ENCODE measurements at regions not wholly inside any gene's neighbourhood (a gene's known extent, or its start where the extent isn't known, plus 50 kb on each side); places are given as distances from the start of the nearest gene placed in this dataset.
"Not testable (repeated sequence)": the region's sequence is repeated elsewhere in the genome, so short reads cannot be mapped to it uniquely, and the experiment has no call there.

DNA sequence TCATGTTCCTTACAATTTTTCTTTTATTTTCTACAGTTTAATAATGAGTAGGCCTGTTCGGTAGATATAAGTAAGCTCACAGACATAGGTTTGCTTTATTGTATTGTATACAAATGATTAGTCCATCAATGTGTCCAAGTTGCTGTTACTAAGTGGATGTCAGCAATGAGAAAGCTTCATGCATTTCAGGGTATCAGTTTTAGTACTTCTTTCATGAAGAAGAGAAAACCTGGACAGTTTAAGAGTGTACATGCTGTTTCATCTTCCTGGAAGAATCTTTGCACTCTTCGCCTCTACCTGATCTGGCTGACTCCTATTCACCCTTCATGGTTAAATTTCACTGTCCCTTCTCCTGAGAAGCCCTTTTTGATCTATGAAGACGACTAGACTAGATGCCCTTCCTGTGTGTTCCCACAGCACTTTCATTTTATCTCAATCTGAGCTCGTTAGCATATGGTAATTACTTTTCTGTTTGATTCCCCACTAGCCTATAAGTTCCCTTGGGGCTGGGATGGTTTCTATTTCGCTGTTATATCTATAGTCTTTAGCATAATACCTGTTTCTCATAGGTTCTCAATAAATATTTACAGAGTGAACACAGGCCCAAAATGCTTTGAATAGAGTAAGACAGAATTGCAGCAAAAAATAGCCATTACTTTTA is 70.7 kb downstream of the CETN3 start:
- DNase-seq: no peak

DNA sequence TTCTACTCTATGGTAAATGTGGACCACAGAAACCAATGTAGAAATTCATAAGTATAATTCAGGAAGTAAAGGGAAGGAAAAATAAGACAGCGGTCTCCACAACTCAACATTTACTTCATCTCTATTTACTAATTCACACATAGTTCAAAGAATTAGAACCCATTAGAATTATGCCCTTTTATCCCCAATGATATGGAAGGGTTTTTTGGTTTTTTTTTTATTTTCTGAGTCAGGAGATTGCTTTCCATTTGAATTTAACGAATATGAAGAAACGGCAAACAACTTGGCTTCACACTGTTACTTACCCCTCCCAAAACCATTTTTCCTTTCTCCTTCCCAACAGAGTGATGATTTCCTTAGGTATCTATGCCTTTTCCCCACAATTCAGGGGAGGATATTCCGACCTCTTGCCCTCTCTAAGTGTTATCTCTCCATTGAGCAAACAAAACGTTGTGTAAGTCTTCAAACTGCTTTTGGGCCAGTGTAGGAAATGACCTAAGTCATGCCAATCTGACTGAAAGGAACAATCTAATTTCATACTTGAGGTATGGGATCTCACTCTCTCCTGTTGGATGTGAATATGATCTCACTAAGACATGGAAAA is 72.0 kb downstream of the CETN3 start:
- DNase-seq: no peak

DNA sequence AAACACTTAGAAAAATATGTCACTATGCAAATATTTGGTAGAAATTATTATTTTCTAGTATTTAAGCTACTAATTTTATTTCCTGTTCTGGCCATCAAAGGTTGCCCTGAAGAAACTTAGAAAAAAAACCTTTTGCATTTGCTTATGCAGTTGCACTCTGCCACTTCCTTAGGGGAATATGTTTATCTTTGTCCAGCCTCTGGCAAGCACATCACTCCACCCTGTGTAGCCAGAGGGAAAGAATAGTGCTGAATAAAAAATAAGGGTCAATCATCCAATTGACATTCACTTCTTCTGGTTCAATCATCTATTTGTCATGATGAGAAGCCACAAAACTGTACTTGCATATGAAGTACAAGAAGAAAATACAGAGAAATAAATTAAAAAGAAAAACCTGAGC is 72.8 kb downstream of the CETN3 start:
- no peak for DNase-seq

DNA sequence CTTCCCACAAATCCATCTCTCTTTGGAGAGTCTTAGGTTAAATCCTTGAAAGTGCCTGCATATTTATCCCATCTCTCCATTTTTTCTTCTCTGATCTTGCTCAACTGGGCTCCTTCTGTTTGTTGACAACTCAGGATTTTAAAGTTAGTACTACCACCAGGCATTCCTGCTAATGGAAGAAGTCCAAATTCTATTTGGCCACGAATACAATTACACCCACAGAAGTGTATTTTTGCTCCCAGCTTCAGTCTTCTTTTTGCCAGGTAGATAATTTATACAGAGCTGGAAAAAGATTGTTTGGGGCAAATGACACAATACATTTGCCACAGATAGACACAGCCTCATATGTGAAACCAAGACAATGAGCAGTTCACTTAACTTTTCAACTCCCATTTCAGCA is 74.8 kb downstream of the CETN3 start:
- no peak for DNase-seq

DNA sequence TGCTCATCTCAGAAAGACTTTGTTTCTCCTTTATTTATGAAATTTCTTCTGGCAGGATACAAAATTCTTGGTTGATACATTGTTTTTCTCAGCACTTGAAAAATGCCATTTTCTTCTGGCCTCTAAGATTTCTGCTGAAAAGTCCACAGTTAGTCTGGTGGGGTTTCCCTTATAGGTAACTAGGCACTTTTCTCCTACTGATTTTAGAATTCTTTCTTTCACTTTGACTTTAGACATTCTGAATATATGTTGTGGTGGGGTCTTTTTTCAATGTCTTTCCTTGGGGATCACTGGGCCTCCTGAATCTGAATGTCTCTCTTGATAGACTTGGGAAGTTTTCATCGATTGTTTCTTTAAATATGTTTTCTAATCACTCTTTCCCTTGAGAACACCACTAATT is 79.6 kb downstream of the CETN3 start:
- no peak for DNase-seq

DNA sequence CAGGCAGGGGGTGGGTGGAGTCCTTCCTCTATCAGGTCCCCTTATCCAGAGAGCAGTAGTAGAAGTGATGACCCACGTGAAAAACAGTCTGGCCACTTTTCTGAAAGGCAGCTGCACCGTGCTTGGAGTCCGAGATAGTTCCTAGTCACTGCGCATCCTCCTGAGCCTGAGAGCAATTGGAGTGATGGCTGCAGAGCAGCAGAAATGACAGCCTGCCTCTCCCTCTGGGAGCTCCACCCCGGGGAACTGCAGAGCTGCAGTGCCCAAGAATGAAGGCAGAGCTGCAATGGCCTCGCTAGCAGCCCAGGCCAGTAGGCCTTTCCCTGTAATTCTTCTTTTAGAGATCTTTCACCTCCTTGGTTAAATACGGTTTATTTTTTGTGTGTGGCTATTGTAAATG is 82.6 kb downstream of the CETN3 start:
- DNase-seq: no peak

DNA sequence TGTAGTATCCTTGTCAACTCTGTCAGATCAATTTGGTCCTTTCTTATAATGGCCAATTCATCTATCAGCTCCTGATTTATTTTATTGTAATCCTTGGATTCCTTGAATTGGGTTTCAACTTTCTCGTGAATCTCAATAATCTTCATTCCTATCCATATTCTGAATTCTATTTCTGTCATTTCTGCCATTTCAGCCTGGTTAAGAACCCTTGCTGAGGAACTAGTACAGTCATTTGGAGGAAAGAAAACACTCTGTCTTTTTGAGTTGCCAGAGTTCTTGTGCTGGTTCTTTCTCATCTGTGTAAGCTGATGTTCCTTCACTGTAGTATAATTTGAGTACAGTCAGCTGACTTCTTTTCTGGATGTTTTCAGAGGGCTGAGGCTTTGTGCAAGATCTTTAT is 84.5 kb downstream of the CETN3 start:
- no peak for DNase-seq

DNA sequence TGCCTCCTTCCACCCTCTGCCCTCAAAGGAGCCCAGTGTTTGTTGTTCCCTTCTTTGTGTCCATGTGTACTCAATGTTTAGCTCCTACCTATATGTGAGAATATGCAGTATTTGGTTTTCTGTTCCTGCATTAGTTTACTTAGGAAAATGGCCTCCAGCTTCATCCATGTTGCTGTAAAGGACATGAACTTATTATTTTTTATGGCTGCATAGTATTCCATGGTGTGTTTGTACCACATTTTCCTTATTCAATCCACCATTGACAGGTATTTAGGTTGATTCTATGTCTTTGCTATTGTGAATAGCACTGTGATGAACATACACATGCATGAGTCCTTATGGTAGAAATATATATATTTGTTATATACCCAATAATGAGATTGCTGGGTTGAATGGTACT is 89.2 kb downstream of the CETN3 start:
- not testable (repeated sequence) for DNase-seq

DNA sequence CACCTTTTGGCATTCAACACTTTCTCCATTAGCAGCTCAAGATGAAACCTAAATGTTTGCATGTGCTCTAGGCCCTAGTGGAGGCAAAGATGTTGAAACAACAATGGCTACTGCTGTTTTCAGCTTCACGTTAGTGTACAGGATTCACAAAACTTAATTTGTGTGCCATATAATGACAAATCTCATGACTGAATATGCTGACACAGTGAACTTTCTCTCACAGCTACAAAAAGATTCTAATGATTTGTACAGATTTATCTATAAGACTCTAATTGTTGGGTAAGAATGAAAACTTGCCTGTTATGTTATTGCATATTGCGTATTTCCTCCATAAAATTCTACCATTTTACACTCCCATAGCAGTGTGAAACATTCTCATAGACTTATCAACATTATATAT is 97.5 kb downstream of the CETN3 start:
- DNase-seq: no peak

DNA sequence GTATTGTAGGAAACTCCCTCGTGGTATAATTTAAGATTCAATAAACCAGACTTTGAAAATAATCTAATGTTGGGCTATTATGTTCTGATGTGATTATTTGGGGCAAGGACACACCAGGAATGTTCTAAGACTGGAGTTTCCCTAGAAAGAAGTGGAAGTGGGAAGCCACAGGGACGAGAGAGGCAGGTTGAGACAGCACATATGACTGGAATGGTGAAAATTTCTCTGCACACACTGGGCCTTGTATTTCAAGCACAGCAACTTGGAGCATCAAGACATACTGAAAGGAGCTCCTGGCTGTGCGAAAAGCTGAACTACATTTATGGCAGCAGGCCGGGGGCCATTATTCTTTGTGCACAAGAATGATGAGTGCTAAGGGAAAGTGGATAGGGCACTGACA is 98.2 kb downstream of the CETN3 start:
- no peak for DNase-seq

DNA sequence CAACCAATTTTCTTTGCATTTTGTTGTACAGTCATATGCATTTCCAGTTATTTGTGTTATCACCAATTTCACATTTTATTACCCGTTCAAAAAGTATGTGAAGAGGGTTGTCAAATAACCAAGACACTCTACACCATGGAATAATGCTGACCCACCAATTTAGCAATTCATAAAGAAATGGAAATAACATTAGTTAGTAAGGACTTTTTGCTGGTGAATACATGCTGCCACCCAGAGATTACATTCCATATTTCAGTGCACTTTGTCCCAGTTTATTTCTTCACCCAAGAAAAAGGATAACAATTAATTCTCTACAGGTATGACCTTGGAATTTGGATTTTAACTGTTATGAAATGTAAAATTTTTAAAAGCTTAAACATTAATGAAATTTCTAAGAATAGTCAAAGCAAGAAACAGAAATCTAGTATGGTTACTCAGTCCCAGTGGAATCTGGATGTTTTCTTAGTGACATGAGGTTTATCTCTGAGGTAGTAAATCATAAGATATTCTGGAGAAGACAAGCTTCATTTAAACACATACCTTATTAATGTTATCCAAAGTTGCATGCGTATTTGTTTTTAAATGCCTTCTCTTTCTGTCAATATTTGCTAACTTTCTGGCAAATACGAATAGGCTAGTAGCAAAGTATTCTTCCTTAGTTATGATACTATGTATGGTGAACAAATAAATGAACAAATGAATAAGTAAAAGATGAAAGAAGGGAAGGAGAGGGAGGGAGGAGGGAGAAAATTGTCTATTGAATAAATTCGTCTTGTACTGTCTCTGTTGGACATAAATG is 100.6 kb downstream of the CETN3 start:
- no peak for DNase-seq

DNA sequence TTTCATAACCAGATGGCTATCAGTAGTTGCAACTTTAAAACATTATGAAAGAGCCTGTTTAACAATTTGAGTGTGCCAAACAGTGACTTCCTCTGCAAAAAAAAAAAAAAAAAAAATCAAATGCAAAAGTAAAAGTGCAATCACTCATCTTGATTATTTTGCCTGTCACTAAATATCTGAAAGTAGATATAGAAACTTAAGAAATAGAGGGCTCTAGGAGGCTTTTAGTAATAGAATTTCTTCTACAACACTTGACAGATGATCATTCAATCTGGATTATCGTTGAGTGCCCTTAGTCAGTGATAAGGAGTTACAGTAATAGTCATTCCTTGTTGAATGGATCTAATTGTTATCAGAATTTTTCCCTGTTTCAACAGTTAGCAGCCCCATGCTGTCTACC is 101.8 kb downstream of the CETN3 start:
- no peak for DNase-seq

DNA sequence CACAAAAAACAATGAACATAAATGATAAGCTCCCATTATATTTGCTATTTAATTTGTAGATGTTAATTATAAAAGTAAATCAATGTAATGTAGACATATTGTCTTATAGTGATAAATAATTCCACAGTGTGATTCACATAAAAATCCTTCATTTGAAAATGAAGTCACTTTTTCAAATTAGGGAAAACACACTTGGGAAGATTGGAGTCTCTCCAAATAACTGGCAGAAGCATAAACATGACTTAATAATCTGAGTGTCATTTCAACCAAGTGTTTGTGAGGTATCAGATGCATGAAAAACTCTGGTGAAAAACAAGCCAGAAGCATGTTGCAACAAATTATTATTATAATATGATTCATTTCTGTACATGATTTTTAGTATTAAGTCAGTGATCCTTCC is 102.2 kb downstream of the CETN3 start:
- DNase-seq: no peak

DNA sequence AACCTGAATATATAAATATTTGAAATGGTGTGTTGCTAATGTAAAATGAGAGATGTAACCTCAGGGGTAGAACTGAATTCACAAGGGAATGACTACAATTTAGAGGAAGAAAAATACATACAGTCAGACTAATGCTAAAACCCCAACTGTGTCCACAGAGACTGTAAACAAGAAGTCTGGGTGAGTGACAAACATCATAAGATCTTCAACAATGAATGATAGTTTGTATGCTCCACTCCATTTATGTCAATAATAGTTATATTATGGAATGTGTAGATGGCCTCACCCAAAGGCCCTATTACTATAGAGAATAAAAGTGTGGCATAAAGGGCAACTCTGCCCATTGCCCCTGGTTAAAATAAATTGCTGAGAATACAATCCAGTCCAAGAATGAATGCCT is 102.9 kb downstream of the CETN3 start:
- DNase-seq: no peak

DNA sequence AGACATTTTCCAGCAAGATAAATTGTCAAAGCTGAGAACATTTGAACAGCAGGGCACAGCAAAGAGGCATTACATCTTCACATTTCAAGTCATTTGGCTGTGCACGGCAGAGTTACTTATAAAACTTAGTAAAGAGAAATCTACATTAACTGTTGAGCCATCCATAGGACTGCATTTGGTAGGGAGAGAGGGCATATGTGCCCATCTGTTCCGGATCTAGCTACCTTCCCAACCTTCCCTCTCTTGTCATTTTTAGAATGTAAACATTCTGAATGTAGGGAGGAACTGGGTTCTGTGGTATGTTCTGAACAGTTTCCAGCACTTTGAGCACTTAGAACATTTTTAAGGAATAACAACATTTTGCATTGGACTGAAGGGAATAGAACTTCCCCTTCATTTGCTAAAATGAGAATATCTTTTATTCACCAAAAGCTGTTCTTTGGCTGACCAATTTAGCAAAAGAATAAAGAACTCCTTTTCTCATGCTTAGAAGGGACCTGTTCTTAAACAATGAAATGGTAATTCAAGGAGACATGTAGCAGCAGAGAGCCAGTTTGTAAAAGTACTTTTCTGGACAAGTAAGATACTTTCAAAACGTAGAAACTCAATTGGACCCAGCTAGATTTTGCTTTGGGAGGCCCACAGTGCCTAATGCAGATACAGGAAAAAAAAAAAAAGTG is 104.4 kb downstream of the CETN3 start:
- DNase-seq: no peak

DNA sequence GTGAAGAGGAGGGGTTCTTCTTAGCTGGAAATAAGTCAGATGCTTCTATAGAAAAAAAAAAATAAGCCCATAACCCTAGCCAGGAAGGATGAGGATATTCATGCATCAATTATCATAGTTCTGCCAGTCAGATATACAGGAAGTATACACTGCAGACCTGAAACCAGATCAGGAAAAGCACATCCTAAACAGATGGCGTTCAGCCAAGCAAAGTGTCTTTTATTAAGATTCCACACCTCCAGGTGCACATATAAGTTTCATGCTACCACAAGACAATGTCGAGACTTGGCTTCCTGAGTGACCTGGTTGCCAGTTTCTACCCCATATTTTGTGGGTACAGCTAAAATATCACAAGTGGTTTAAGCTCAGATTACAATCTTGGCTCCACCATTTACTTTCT is 108.3 kb downstream of the CETN3 start:
- no peak for DNase-seq

DNA sequence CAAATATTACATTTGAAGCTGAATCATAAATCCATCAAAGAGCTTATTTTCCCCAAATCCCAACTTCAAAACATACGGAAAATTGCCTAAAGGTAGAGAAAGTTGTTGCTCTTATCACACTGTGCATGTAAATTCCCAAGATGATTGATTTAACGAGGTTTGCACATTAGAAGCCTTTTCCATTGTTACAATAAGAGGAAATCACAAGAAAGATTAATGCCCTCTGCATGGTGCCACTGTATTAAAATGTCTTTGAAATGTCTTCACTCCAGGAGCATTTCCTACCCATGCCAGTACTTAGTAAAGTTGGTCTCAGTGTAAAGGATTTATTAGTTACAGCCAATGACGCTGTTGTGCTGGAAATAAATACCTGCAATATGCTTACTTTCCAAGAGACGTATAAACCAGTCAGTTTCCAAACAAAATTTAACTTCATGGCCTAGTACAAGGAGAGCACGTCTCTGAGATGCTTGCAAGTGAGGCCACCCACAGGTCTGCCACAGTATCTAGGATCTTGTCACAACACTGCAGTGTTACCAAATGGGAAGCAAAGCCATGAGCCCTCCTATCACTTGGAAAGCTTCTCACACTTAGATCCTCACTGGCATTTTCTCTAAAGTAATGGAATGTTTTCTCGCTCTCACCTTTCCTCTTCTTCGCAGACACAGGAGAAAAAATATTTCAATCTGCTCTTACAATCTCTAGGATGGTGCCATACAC is 112.4 kb downstream of the CETN3 start:
- DNase-seq: no peak

DNA sequence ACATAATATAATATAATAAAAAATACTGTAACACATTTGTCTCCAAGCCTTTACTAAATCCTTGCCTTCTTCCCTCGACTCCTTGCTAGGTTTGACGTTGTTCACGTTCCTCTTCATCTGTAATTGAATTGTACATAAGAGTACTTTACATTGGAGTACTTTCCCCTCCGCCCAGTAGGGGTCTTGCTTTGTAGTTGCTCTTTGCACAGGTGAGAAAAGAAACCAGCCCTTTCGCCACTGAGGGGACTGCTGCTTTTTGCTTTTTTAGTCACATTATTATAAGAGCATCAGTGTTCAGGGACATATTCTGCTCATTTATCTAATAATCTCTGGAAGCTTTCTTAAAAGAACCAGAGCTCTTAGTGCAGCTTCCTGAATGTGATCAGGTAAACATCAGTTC is 115.0 kb downstream of the CETN3 start:
- DNase-seq: no peak

DNA sequence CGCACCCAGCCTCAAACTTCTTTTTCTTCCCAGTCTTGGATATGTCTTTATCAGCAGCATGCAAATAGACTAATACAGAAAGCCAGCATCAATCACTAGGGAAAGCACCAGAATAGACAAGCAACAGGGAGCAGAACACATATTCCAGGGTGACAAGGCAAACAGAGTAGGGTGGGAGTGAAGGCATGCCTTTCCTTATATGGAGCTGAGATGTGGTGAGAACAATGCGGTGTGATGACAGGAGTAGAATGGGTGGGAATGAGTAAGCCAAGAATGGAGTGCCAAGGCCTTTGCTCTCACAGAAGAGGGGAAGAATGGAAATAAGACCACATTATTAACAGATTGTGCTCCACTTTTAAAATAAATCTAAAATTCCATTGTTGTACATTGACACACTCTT is 115.6 kb downstream of the CETN3 start:
- no peak for DNase-seq

DNA sequence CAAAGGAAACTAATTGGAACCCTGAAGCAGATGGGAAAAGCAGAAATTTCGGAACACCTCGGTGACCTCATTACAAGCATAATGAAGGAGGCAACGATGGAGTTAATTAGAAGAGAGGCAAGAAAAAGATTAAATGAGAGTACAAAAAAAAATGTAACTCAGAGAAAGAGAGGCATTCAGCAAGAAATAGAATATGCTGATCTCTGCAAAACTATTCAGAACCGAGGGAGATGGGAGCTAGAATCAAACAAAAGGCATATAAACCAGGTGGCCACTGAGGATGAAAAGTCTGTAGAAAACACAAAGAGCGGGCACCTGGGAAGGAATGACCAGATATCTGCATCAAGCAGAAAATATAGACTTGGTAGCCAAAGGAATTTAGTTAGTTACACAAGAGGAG is 118.9 kb downstream of the CETN3 start:
- no peak for DNase-seq

DNA sequence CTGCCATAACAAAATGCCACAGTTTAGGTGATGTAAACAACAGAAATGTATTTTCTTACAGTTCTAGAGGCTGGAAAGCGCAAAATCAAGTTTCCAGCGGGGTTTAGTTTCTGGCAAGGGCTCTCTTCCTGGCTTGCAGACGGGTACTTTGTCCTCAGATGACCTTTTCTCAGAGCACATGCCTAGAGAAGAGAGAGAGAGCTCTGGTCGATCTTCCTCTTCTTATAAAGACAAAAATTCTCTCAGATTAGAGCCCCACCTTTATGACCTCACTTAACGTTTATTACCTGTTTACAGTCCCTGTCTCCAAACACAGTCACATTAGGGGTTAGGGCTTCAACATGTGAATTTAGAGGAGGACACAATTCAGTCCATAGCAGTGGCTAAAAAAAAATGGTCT is 119.7 kb downstream of the CETN3 start:
- DNase-seq: no peak

DNA sequence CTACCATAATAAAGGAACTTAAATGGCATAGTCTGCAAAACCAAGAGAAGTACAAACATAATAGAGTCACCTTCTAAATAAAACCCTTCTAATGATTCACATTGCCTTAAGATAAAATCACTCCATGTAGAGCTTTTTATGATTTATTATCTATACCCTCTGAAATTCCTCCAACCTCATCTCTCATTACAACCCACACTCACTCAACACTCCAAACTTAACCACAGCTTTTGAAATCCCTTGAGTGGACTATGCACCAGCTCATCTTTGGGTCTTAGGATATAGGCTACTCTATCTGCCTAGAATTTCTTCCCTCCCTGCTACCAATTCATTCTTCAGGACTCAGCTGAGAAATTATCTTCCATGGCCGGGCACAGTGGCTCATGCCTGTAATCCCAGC is 122.5 kb downstream of the CETN3 start:
- no peak for DNase-seq

DNA sequence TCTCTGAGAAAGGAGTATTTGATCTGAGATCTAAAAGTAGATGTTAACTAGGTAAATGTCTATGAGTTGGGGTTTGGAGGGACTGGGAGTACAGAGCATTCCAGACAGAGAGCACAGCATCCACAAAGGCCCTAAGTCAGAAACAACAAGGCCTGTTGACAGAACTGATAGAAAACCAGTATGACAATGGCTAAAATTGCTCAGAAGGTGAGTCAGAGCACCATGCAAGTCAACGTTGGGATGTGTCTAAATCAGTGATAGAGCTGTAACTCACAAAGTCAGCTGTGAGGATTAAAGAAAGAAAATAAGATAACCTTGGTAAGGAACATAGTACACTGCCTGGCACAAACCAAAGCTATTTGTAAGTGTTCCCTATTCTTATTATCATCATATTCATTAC is 124.0 kb downstream of the CETN3 start:
- DNase-seq: no peak
